ENCODE measurements at regions not wholly inside any gene's neighbourhood (a gene's known extent, or its start where the extent isn't known, plus 50 kb on each side); places are given as distances from the start of the nearest gene placed in this dataset.
A peak's percentile ranks its signal among the peaks of the same experiment; 100 is the strongest.

DNA sequence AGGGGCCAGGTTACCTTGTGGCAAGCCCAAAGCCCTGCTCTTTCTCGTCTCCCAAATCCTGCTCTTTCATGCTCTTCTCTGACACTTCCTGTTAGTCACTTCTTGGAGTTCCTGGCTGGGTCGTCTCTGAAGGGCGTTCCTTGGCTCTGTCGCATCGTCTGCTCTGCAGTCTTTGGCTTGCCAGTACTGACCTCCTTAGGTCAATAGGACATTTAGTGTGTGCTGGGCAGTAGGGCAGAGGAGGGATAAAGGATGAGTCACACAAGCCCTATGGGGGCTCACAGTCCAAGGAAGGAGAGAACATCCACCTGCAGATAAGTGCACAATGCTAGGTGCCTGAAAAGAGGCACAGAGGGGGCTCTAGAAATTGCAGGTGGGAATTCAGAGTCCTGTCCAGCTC, 87.5 kb downstream of the FAM43A start:
- no peaks in the 10 kb centered on the region for H3K4me1 ChIP-seq (ENCODE audit: low read depth)
- TF ChIP-seq, protein P1, sequence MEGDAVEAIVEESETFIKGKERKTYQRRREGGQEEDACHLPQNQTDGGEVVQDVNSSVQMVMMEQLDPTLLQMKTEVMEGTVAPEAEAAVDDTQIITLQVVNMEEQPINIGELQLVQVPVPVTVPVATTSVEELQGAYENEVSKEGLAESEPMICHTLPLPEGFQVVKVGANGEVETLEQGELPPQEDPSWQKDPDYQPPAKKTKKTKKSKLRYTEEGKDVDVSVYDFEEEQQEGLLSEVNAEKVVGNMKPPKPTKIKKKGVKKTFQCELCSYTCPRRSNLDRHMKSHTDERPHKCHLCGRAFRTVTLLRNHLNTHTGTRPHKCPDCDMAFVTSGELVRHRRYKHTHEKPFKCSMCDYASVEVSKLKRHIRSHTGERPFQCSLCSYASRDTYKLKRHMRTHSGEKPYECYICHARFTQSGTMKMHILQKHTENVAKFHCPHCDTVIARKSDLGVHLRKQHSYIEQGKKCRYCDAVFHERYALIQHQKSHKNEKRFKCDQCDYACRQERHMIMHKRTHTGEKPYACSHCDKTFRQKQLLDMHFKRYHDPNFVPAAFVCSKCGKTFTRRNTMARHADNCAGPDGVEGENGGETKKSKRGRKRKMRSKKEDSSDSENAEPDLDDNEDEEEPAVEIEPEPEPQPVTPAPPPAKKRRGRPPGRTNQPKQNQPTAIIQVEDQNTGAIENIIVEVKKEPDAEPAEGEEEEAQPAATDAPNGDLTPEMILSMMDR (IDR thresholded peaks at IDR 0.05) = no peak
- DNase-seq (peak; percentile 37 to 58 (median 38)), ATAC-seq (peak; percentile 57)
- H3K36me3 ChIP-seq (ENCODE audit: low read depth) = no peaks in the 10 kb centered on the region
- H3K9me3 ChIP-seq = no peaks in the 10 kb centered on the region
- no peak overlapping the region for H3K4me3 ChIP-seq
- intact Hi-C loops (cut with DNase I, micrococcal nuclease) = no loop called here

GRCh38 chr3:194773771-194774455, 88.2 kb downstream of the FAM43A start:
- intact Hi-C loops (cut with DNase I, micrococcal nuclease) = no loop called here
- Histone ChIP-seq H3K36me3 (ENCODE audit: low read depth) (no peaks in the 10 kb centered on the region), H3K4me1 (ENCODE audit: low read depth) (no peaks in the 10 kb centered on the region), H3K4me3 (no peak overlapping the region), H3K9me3 (no peaks in the 10 kb centered on the region)
- TF ChIP-seq, protein P1 (IDR thresholded peaks at IDR 0.05) = no peak
- DNase-seq (peak in 1 of 3 donors; percentile 37), ATAC-seq (peak; percentile 37)

GRCh38 chr3:194775266-194775665, 89.6 kb downstream of the FAM43A start:
- Histone ChIP-seq H3K9me3 (no peaks in the 10 kb centered on the region), H3K4me1 (ENCODE audit: low read depth) (no peaks in the 10 kb centered on the region), H3K4me3 (no peak overlapping the region), H3K36me3 (ENCODE audit: low read depth) (no peaks in the 10 kb centered on the region)
- intact Hi-C loops (cut with DNase I, micrococcal nuclease) = no loop called here
- no peak for ATAC-seq
- no peak for DNase-seq
- TF ChIP-seq, protein P1 (IDR thresholded peaks at IDR 0.05) = no peak

GRCh38 chr3:194775731-194776130, 90.0 kb downstream of the FAM43A start:
- DNase-seq = no peak
- H3K9me3 ChIP-seq = no peaks in the 10 kb centered on the region
- no peaks in the 10 kb centered on the region for H3K4me1 ChIP-seq (ENCODE audit: low read depth)
- no peak for ATAC-seq
- intact Hi-C loops (cut with DNase I, micrococcal nuclease) = no loop called here
- H3K4me3 ChIP-seq = no peak overlapping the region
- TF ChIP-seq, protein P1 (IDR thresholded peaks at IDR 0.05) = no peak
- no peaks in the 10 kb centered on the region for H3K36me3 ChIP-seq (ENCODE audit: low read depth)

GRCh38 chr3:194777729-194778128, 92.0 kb downstream of the FAM43A start:
- no peak for DNase-seq
- Histone ChIP-seq H3K4me1 (ENCODE audit: low read depth) (no peaks in the 10 kb centered on the region), H3K36me3 (ENCODE audit: low read depth) (no peaks in the 10 kb centered on the region), H3K4me3 (no peak overlapping the region), H3K9me3 (no peaks in the 10 kb centered on the region)
- intact Hi-C loops (cut with DNase I, micrococcal nuclease) = no loop called here
- TF ChIP-seq, protein P1 (IDR thresholded peaks at IDR 0.05) = no peak
- ATAC-seq = no peak
